ENCODE measurements at regions not wholly inside any gene's neighbourhood (a gene's known extent, or its start where the extent isn't known, plus 50 kb on each side); places are given as distances from the start of the nearest gene placed in this dataset.

DNA sequence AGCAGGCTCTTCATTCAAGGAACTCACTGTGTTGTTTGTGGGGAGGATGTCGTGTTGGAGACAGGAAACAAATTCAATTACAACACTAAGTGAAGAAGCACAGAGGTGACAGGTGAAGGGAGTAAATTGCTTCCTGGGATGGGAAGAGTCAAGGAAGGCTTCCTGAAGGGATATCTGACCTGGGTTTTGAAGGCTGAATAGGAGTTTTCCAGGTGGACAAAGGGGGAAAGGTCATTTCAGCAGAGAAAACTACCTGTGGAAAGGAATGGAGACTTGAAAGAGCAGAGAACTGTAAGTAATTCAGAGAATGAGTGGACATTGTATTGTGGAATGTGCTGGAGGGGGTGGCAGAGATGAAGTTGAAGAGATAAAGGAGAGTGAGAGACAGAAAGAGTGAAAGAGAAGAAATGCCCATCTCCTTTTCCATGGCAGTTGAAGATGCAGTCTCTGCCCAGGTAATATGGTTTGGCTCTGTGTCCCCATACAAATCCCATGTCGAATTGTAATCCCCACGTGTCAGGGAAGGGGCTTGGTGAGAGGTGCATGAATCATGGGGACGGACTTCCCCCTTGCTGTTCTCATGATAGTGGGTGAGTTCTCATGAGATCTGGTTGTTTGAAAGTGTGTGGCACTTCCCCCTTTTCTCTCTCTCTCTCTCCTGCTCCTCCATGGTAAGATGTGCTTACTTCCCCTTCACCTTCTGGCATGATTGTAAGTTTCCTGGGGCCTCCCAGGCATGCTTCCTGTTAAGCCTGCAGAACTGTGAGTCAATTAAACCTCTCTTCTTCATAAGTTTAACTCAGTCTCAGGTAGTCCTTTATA, 205.7 kb upstream of the BCOR start:
- no peak for DNase-seq (ENCODE audit: low spot score)
- TF ChIP-seq, protein P1, sequence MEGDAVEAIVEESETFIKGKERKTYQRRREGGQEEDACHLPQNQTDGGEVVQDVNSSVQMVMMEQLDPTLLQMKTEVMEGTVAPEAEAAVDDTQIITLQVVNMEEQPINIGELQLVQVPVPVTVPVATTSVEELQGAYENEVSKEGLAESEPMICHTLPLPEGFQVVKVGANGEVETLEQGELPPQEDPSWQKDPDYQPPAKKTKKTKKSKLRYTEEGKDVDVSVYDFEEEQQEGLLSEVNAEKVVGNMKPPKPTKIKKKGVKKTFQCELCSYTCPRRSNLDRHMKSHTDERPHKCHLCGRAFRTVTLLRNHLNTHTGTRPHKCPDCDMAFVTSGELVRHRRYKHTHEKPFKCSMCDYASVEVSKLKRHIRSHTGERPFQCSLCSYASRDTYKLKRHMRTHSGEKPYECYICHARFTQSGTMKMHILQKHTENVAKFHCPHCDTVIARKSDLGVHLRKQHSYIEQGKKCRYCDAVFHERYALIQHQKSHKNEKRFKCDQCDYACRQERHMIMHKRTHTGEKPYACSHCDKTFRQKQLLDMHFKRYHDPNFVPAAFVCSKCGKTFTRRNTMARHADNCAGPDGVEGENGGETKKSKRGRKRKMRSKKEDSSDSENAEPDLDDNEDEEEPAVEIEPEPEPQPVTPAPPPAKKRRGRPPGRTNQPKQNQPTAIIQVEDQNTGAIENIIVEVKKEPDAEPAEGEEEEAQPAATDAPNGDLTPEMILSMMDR (IDR thresholded peaks at IDR 0.05; ENCODE audit: extremely low read depth, missing control alignments) = no peak

DNA sequence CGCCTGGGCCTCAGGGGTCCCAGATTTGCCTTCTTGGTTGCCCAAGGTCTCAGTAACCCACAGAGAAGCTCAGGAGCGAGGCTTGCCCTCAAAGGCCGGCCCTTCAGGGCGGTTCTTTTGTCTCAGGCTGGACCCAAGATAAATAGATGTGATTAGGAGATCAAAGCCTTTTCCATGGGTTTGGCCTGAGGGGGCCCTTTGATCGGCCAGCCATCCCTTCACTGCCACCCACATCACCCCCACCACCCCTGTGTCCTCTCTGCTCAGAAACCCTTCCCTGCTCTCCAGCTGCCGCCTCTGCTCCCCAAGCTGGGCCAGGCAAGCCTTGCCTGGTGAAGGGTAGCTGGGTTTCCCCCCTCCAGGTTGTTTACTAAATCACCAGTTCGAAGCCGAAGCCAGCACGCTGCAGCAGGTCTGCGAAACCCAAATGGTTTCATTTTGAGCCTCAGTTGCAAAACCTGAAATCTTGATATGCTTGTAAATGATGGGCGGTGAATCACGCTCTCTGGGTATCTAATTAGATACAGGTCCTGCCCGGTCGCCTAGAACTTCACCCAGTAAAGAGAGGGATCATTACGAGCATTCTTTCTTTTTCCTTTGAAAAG, 202.6 kb upstream of the BCOR start:
- DNase-seq (ENCODE audit: low spot score) = peak; percentile 39
- TF ChIP-seq, protein P1 (IDR thresholded peaks at IDR 0.05; ENCODE audit: extremely low read depth, missing control alignments) = no peak

DNA sequence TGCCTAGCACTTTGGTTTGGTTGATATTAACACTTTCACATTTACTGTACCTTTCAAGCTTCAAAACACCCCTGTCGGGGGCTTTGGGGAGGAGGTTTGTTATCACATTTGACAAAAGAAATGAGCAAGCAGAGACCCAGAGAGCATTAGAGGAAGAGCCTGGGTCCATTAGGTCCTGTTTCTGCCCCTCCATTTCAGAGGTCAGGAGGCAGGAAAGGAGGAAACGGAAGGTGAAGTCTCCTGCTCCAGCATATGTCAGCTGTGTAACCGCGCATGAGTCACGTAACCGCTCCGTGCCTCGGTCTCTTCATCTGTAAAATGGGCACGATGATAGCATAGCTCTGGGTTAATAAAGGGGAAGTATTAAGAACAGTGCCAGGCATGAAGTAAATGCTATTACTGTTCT, 201.9 kb upstream of the BCOR start:
- TF ChIP-seq, protein P1 (IDR thresholded peaks at IDR 0.05; ENCODE audit: extremely low read depth, missing control alignments) = no peak
- peak; percentile 15 for DNase-seq (ENCODE audit: low spot score)

DNA sequence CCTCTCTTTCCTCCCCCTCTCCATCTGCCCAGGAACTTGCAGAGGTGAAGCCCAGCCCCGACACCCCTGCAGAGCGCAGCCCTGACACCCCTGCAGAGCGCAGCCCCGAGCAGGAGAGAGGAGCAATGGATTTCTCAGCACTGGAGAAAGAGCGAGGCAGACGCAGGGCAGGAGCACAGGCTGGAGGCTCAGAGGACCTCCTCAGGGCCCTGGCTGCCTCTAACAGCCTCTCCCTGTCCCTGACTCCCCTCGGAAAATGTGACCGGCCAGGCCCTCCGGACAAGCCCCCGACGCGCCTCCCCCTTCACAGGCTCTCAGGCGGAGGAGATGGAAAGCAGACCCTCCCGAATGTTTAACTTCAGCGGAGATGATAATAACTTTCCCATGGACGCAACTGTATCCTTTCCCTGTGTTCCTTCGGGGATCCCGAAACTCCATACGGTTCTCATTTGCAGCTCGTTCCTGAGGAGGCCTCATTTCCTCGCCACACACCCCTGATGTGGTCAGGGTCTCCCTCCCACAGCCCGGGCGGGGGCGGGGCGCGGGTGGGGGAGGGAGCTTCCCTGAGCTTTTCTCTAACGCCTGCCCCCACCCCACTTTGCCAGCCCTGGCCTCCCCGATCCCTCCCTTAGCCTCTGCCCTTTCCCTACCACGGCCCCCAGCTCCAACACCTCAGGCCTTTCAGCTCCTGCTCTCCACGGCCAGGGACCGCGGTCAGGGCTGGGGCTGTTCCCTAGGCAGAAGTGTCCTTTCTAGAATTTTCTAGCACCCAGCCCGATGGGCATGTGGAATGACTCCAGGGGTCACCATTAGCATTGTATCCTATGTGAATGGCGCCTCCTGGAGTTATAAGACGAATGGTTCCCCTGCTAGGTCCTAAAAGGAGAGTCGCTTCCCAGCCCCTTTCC, 201.1 kb upstream of the BCOR start:
- DNase-seq (ENCODE audit: low spot score) = no peak

DNA sequence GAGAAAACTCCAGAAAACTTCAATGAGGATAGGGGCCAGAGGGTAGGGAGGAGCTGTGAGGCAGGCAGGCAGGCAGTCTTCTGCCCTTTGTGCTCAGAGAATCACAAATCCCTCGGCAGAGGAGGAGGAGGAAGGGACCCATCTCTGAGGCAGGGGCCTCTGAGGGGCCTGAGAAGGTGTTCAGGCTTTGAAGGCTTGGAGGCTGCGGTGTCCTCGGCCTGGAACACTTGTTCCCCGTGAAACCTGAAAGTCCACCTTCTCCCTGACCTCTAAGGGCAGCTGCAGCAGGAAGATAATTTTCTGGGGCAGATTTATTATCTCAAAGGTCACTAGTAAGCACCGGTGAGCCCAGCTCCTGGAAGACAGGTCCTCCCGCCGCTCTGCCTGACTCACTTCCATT, 200.3 kb upstream of the BCOR start:
- TF ChIP-seq, protein P1 (IDR thresholded peaks at IDR 0.05; ENCODE audit: extremely low read depth, missing control alignments) = no peak
- no peak for DNase-seq (ENCODE audit: low spot score)

More for the DNA sequence above, 201.1 kb upstream of the BCOR start:
- TF ChIP-seq, protein P1 (IDR thresholded peaks at IDR 0.05; ENCODE audit: extremely low read depth, missing control alignments) = no peak

DNA sequence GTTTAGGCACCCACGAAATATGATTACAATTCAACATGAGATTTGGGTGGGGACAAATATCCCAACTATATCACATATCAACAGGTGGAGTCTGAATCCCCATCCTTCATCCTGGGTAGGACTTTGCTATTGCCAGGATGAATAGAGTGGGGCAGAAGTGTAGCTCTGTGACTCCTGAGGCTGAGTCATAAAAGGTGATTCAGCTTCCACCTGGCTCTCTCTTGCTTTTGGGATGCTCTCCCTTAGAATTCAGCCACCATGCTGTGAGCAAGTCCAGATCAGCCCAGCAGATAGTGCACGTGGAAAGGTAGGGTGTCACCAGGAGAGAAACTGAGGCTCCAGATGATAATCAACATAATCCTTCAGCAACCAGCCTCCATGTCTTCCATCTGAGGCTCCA, 193.8 kb upstream of the BCOR start:
- TF ChIP-seq, protein P1 (IDR thresholded peaks at IDR 0.05; ENCODE audit: extremely low read depth, missing control alignments) = no peak
- no peak for DNase-seq (ENCODE audit: low spot score)

Measured in GM20000 (cell line).